GM23338 (cell line): ENCODE measurements at regions not wholly inside any gene's neighbourhood (a gene's known extent, or its start where the extent isn't known, plus 50 kb on each side); places are given as distances from the start of the nearest gene placed in this dataset.

Experiments used
- ATAC-seq: fragments of 200-7000 bp; cut with Tn5 transposase; 3 replicates; pipeline ENCODE4 v1.9.1; 2020
- DNase-seq: peaks from one replicate; pipeline ENCODE4 v3.0.0-alpha.2; 2015; ENCODE audit warnings: low spot score
- H2AFZ ChIP-seq: fragments of 200-600 bp; sonication (generic); 2 replicates; pipeline ENCODE4 v1.8.0; 2016; ENCODE audit warnings: antibody characterized with exemption, mild to moderate bottlenecking, moderate library complexity
- H3F3A ChIP-seq: fragments of 200-600 bp; sonication (generic); replicated peaks from 2 replicates; pipeline ENCODE4 v1.8.0; 2017; ENCODE audit warnings: antibody characterized with exemption, mixed run types, low read depth
- H3K27ac ChIP-seq: fragments of 200-600 bp; sonication (generic); 2 replicates; pipeline ENCODE4 v1.6.1; 2016; ENCODE audit warnings: low read depth
- H3K27me3 ChIP-seq: fragments of 200-600 bp; sonication (generic); 2 replicates; pipeline ENCODE4 v1.8.0; 2016; ENCODE audit warnings: mild to moderate bottlenecking, mixed run types, moderate library complexity; ENCODE audit not compliant: insufficient read depth
- H3K36me3 ChIP-seq: fragments of 200-600 bp; sonication (generic); 2 replicates; pipeline ENCODE4 v1.8.0; 2016; ENCODE audit warnings: mild to moderate bottlenecking; ENCODE audit not compliant: insufficient read depth
- H3K4me1 ChIP-seq: fragments of 200-600 bp; sonication (generic); 2 replicates; pipeline ENCODE4 v1.8.0; 2016; ENCODE audit warnings: mild to moderate bottlenecking, moderate library complexity; ENCODE audit not compliant: insufficient read depth
- H3K4me2 ChIP-seq: fragments of 200-600 bp; sonication (generic); 2 replicates; pipeline ENCODE4 v1.7.1; 2017; ENCODE audit warnings: mixed run types
- H3K4me3 ChIP-seq: fragments of 200-600 bp; sonication (generic); 2 replicates; pipeline ENCODE4 v1.6.1; 2016; ENCODE audit warnings: mixed run types
- H3K79me2 ChIP-seq: fragments of 200-600 bp; sonication (generic); replicated peaks from 2 replicates; pipeline ENCODE4 v1.8.0; 2017; ENCODE audit warnings: mild to moderate bottlenecking; ENCODE audit not compliant: insufficient read depth
- H3K9me2 ChIP-seq: fragments of 200-600 bp; sonication (generic); 2 replicates; pipeline ENCODE4 v1.8.0; 2017; ENCODE audit not compliant: insufficient read depth
- H4K20me1 ChIP-seq: fragments of 200-600 bp; sonication (generic); replicated peaks from 2 replicates; pipeline ENCODE4 v1.8.0; 2017; ENCODE audit warnings: mild to moderate bottlenecking; ENCODE audit not compliant: insufficient read depth
- H3K27ac Mint-ChIP-seq: 2 replicates; pipeline ENCODE4 v1.8.0; 2020; ENCODE audit warnings: inconsistent platforms, mild to moderate bottlenecking, moderate library complexity, mixed read lengths
- H3K27me3 Mint-ChIP-seq: 3 replicates; pipeline ENCODE4 v1.8.0; 2022; ENCODE audit warnings: low read depth, mild to moderate bottlenecking, moderate library complexity, mixed read lengths, inconsistent platforms; ENCODE audit not compliant: insufficient read depth, poor library complexity
- H3K36me3 Mint-ChIP-seq: 3 replicates; pipeline ENCODE4 v1.8.0; 2021; ENCODE audit warnings: low read depth, mild to moderate bottlenecking, inconsistent platforms, moderate library complexity, mixed read lengths
- H3K4me1 Mint-ChIP-seq: 3 replicates; pipeline ENCODE4 v1.8.0; 2020; ENCODE audit warnings: mild to moderate bottlenecking, inconsistent platforms, mixed read lengths
- H3K4me3 Mint-ChIP-seq: 3 replicates; pipeline ENCODE4 v1.8.0; 2021; ENCODE audit warnings: moderate library complexity, mild to moderate bottlenecking, inconsistent platforms, mixed read lengths
- H3K9me3 Mint-ChIP-seq: 3 replicates; pipeline ENCODE4 v1.8.0; 2020; ENCODE audit warnings: moderate library complexity, mild to moderate bottlenecking, inconsistent platforms, mixed read lengths
- CREB1 ChIP-seq: fragments of 250-450 bp; sonication (Bioruptor Pico); IDR thresholded peaks from 2 replicates; pipeline ENCODE4 v1.5.0; 2020; ENCODE audit warnings: low read depth, mild to moderate bottlenecking, moderate library complexity
- EZH2phosphoT487 ChIP-seq: fragments of 200-600 bp; sonication (generic); IDR thresholded peaks from one replicate; pipeline ENCODE4 v1.8.1; 2018; ENCODE audit warnings: antibody characterized with exemption; ENCODE audit not compliant: unreplicated experiment
- JUNB ChIP-seq: IDR thresholded peaks from one replicate; pipeline ENCODE4 v1.6.1; 2016; ENCODE audit warnings: antibody characterized with exemption; ENCODE audit not compliant: unreplicated experiment
- NANOG ChIP-seq: IDR thresholded peaks from 2 replicates; pipeline ENCODE4 v1.6.1; 2016; ENCODE audit warnings: antibody characterized with exemption, borderline replicate concordance
- ZNF114 ChIP-seq: fragments of 250-450 bp; sonication (Bioruptor Pico); IDR thresholded peaks from 2 replicates; pipeline ENCODE4 v1.5.0; 2020; ENCODE audit warnings: mild to moderate bottlenecking, moderate library complexity
- ZNF462 ChIP-seq: fragments of 250-450 bp; sonication (Bioruptor Pico); IDR thresholded peaks from 2 replicates; pipeline ENCODE4 v1.5.0; 2020; ENCODE audit warnings: mild to moderate bottlenecking, moderate library complexity
- TF ChIP-seq, protein P1 (sequence below), 2 experiments: fragments of 200-600 bp in 1 of 2; sonication (generic) in 1 of 2; conservative IDR thresholded peaks; 2 replicates each; pipeline versions ENCODE4 v1.5.1 to v1.6.1; 2016 to 2017; ENCODE audit warnings: antibody characterized with exemption in 2 of 2, low read depth in 2 of 2, mild to moderate bottlenecking in 2 of 2, moderate library complexity in 1 of 2
- TF ChIP-seq, protein P2 (sequence below): IDR thresholded peaks from one replicate; pipeline ENCODE4 v1.6.1; 2018; ENCODE audit warnings: antibody characterized with exemption; ENCODE audit not compliant: unreplicated experiment

DNA sequence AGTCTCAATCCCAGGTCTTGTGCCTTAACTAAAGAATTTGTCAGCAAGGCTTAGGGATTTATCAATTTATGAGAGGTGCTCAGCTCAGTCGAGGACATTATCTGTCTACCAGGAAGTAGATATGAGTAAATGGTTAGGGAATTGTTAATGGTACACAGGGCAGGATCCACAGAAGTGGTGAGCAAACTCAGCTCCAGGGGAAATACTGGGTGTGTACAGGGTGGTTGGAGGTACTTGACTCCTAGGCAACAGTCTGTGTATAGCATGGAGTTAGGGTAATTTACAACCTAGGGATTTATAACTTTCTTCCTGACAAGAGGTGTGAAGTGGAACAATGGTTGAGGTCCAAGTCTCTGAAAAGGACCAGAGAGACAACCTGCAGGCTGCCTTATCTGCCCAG is 123.4 kb upstream of the OR9Q1 start (continued):
- TF ChIP-seq, protein P1, sequence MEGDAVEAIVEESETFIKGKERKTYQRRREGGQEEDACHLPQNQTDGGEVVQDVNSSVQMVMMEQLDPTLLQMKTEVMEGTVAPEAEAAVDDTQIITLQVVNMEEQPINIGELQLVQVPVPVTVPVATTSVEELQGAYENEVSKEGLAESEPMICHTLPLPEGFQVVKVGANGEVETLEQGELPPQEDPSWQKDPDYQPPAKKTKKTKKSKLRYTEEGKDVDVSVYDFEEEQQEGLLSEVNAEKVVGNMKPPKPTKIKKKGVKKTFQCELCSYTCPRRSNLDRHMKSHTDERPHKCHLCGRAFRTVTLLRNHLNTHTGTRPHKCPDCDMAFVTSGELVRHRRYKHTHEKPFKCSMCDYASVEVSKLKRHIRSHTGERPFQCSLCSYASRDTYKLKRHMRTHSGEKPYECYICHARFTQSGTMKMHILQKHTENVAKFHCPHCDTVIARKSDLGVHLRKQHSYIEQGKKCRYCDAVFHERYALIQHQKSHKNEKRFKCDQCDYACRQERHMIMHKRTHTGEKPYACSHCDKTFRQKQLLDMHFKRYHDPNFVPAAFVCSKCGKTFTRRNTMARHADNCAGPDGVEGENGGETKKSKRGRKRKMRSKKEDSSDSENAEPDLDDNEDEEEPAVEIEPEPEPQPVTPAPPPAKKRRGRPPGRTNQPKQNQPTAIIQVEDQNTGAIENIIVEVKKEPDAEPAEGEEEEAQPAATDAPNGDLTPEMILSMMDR (conservative IDR thresholded peaks at IDR 0.05; ENCODE audit: low read depth in 2 of 2) = no peak
- TF ChIP-seq, protein P2, sequence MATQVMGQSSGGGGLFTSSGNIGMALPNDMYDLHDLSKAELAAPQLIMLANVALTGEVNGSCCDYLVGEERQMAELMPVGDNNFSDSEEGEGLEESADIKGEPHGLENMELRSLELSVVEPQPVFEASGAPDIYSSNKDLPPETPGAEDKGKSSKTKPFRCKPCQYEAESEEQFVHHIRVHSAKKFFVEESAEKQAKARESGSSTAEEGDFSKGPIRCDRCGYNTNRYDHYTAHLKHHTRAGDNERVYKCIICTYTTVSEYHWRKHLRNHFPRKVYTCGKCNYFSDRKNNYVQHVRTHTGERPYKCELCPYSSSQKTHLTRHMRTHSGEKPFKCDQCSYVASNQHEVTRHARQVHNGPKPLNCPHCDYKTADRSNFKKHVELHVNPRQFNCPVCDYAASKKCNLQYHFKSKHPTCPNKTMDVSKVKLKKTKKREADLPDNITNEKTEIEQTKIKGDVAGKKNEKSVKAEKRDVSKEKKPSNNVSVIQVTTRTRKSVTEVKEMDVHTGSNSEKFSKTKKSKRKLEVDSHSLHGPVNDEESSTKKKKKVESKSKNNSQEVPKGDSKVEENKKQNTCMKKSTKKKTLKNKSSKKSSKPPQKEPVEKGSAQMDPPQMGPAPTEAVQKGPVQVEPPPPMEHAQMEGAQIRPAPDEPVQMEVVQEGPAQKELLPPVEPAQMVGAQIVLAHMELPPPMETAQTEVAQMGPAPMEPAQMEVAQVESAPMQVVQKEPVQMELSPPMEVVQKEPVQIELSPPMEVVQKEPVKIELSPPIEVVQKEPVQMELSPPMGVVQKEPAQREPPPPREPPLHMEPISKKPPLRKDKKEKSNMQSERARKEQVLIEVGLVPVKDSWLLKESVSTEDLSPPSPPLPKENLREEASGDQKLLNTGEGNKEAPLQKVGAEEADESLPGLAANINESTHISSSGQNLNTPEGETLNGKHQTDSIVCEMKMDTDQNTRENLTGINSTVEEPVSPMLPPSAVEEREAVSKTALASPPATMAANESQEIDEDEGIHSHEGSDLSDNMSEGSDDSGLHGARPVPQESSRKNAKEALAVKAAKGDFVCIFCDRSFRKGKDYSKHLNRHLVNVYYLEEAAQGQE = no peak

DNA sequence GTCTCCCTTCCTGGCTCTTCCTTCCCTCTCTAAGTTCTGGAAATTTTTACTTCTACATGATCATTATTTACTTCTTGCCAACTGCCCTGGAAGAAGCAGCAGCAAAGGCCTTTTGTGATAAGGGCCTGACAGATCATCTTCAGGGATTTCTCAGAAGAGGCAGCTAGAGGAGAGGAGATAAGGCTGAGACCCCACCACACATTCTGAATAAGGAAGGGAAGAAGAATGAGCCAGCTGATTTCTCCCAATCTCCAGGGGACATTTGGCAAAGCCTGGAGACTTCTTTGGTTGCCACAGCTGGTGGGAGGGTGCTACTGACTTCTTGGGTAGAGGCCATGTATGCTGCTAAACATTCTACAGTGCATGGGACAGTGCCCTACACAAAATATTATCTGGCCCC is 122.4 kb upstream of the OR9Q1 start:
- no peaks in the 10 kb centered on the region for H3K27me3 ChIP-seq
- no peak overlapping the region for H3K27ac ChIP-seq
- H3K4me1 Mint-ChIP-seq = peaks cover 11% of the 10 kb centered on the region
- H3K27ac Mint-ChIP-seq = no peak overlapping the region
- no peaks in the 10 kb centered on the region for H4K20me1 ChIP-seq
- H3K4me3 Mint-ChIP-seq = no peak overlapping the region
- H3F3A ChIP-seq = no peaks in the 10 kb centered on the region
- H3K36me3 Mint-ChIP-seq = peaks cover 20% of the 10 kb centered on the region; the same call in 2 of the 3 replicates
- H3K27me3 Mint-ChIP-seq = peaks cover 4% of the 10 kb centered on the region
- no peak overlapping the region for H2AFZ ChIP-seq
- peaks cover 26% of the 10 kb centered on the region for H3K9me3 Mint-ChIP-seq
- no peak overlapping the region for H3K4me2 ChIP-seq
- 0 out of 2 replicates have a peak, but pooled peaks cover 10% of the 10 kb centered on the region for H3K9me2 ChIP-seq
- DNase-seq (no peak), ATAC-seq (no peak)
- peaks cover 4% of the 10 kb centered on the region; the same call in 1 of the 2 replicates for H3K36me3 ChIP-seq
- no peaks in the 10 kb centered on the region for H3K79me2 ChIP-seq
- H3K4me3 ChIP-seq = no peak overlapping the region
- H3K4me1 ChIP-seq = peaks cover 9% of the 10 kb centered on the region; the same call in 1 of the 2 replicates
- TF ChIP-seq NANOG (no peak), ZNF114 (CRISPR knock-in tag) (no peak), EZH2phosphoT487 (no peak), JUNB (no peak), CREB1 (CRISPR knock-in tag) (no peak), ZNF462 (no peak)
- TF ChIP-seq, protein P2 = no peak
